H9 (cell line): ENCODE measurements at regions not wholly inside any gene's neighbourhood (a gene's known extent, or its start where the extent isn't known, plus 50 kb on each side); places are given as distances from the start of the nearest gene placed in this dataset.
"Not testable (repeated sequence)": the region's sequence is repeated elsewhere in the genome, so short reads cannot be mapped to it uniquely, and the experiment has no call there.

Experiments
- DNase-seq: peaks from one replicate; pipeline ENCODE4 v3.0.0-alpha.2; 2017
- H2AFZ ChIP-seq: one replicate; pipeline ENCODE4 v1.6.1; 2013; ENCODE audit warnings: mild to moderate bottlenecking, low read length, control low read depth, moderate library complexity
- H2AK5ac ChIP-seq: 2 replicates; pipeline ENCODE4 v1.6.1; 2013; ENCODE audit warnings: low read length, control low read depth, mixed read lengths; ENCODE audit not compliant: insufficient read length
- H2BK120ac ChIP-seq: one replicate; pipeline ENCODE4 v1.6.1; 2013; ENCODE audit warnings: low read depth, mild to moderate bottlenecking, low read length, control low read depth, inconsistent platforms; ENCODE audit not compliant: poor library complexity, severe bottlenecking
- H2BK12ac ChIP-seq: 2 replicates; pipeline ENCODE4 v1.6.1; 2013; ENCODE audit warnings: low read length, control low read depth, mixed read lengths, low read depth; ENCODE audit not compliant: insufficient read length
- H2BK15ac ChIP-seq: 2 replicates; pipeline ENCODE4 v1.6.1; 2013; ENCODE audit warnings: low read depth, low read length, control low read depth
- H2BK20ac ChIP-seq: one replicate; pipeline ENCODE4 v1.6.1; 2013; ENCODE audit warnings: low read depth, mild to moderate bottlenecking, low read length, control low read depth, inconsistent platforms; ENCODE audit not compliant: poor library complexity, severe bottlenecking
- H2BK5ac ChIP-seq: 2 replicates; pipeline ENCODE4 v1.6.1; 2013; ENCODE audit warnings: low read length, control low read depth, mixed read lengths; ENCODE audit not compliant: insufficient read length
- H3K14ac ChIP-seq: 2 replicates; pipeline ENCODE4 v1.6.1; 2013; ENCODE audit warnings: low read length, control low read depth; ENCODE audit not compliant: insufficient read depth
- H3K18ac ChIP-seq: 2 replicates; pipeline ENCODE4 v1.6.1; 2013; ENCODE audit warnings: low read depth, mild to moderate bottlenecking, mixed read lengths, low read length, control low read depth; ENCODE audit not compliant: insufficient read length
- H3K23ac ChIP-seq: 2 replicates; pipeline ENCODE4 v1.6.1; 2013; ENCODE audit warnings: low read length, control low read depth, mixed read lengths, low read depth; ENCODE audit not compliant: insufficient read length
- H3K23me2 ChIP-seq: 2 replicates; pipeline ENCODE4 v1.6.1; 2013; ENCODE audit warnings: low read depth, mild to moderate bottlenecking, mixed read lengths, low read length, control low read depth; ENCODE audit not compliant: insufficient read length, poor library complexity, severe bottlenecking
- H3K27ac ChIP-seq: 2 replicates; pipeline ENCODE4 v1.5.1; 2013; ENCODE audit warnings: low read length, control low read depth, mixed read lengths, low read depth; ENCODE audit not compliant: insufficient read length
- H3K27me3 ChIP-seq: 2 replicates; pipeline ENCODE4 v1.6.1; 2013; ENCODE audit warnings: low read length, control low read depth, inconsistent platforms; ENCODE audit not compliant: insufficient read depth
- H3K4ac ChIP-seq: 2 replicates; pipeline ENCODE4 v1.6.1; 2013; ENCODE audit warnings: low read depth, mild to moderate bottlenecking, control low read depth, inconsistent platforms, low read length, moderate library complexity
- H3K4me1 ChIP-seq: 2 replicates; pipeline ENCODE4 v1.6.1; 2013; ENCODE audit warnings: low read length, control low read depth, inconsistent platforms; ENCODE audit not compliant: insufficient read depth
- H3K4me2 ChIP-seq: 2 replicates; pipeline ENCODE4 v1.6.1; 2013; ENCODE audit warnings: low read length, control low read depth, mixed read lengths; ENCODE audit not compliant: insufficient read length, insufficient read depth
- H3K56ac ChIP-seq: 2 replicates; pipeline ENCODE4 v1.6.1; 2013; ENCODE audit warnings: low read depth, mild to moderate bottlenecking, mixed read lengths, low read length, control low read depth; ENCODE audit not compliant: insufficient read length
- H3K79me1 ChIP-seq: 2 replicates; pipeline ENCODE4 v1.6.1; 2013; ENCODE audit warnings: low read depth, mild to moderate bottlenecking, moderate library complexity, low read length, control low read depth, inconsistent platforms; ENCODE audit not compliant: insufficient read depth, poor library complexity, severe bottlenecking
- H3K79me2 ChIP-seq: 2 replicates; pipeline ENCODE4 v1.6.1; 2013; ENCODE audit warnings: low read length, control low read depth, inconsistent platforms; ENCODE audit not compliant: insufficient read depth
- H3K9ac ChIP-seq: 2 replicates; pipeline ENCODE4 v1.6.1; 2013; ENCODE audit warnings: low read length, control low read depth, mixed read lengths; ENCODE audit not compliant: insufficient read length; ENCODE audit errors: extremely low read depth
- H3K9me3 ChIP-seq: one replicate; pipeline ENCODE4 v1.6.1; 2013; ENCODE audit warnings: low read depth, low read length, inconsistent platforms; ENCODE audit not compliant: control insufficient read depth
- H3T11ph ChIP-seq: one replicate; pipeline ENCODE4 v1.6.1; 2013; ENCODE audit warnings: mild to moderate bottlenecking, low read length, control low read depth, inconsistent platforms
- H4K20me1 ChIP-seq: one replicate; pipeline ENCODE4 v1.6.1; 2013; ENCODE audit not compliant: control insufficient read depth, insufficient read length, insufficient read depth
- H4K5ac ChIP-seq: 2 replicates; pipeline ENCODE4 v1.6.1; 2013; ENCODE audit warnings: low read depth, mild to moderate bottlenecking, mixed read lengths, low read length, control low read depth; ENCODE audit not compliant: insufficient read length
- H4K8ac ChIP-seq: replicated peaks from 2 replicates; pipeline ENCODE4 v1.6.1; 2013; ENCODE audit warnings: low read length, control low read depth, mixed read lengths, low read depth; ENCODE audit not compliant: insufficient read length
- H4K91ac ChIP-seq: 2 replicates; pipeline ENCODE4 v1.6.1; 2013; ENCODE audit warnings: low read depth, mild to moderate bottlenecking, moderate library complexity, mixed read lengths, low read length, control low read depth; ENCODE audit not compliant: insufficient read length
- H3K27ac Mint-ChIP-seq, 3 experiments: 2 replicates in 2 of 3; 3 replicates in 1 of 3; pipeline ENCODE4 v1.8.0; 2020 to 2021; ENCODE audit warnings: mixed read lengths in 3 of 3, mild to moderate bottlenecking in 1 of 3, moderate library complexity in 1 of 3
- H3K27me3 Mint-ChIP-seq: 2 replicates; pipeline ENCODE4 v1.8.0; 2021; ENCODE audit warnings: low read depth, mild to moderate bottlenecking, moderate library complexity, mixed read lengths
- H3K36me3 Mint-ChIP-seq, 3 experiments: 2 replicates in 2 of 3; 3 replicates in 1 of 3; pipeline ENCODE4 v1.8.0; 2020 to 2021; ENCODE audit warnings: low read depth in 3 of 3, mixed read lengths in 3 of 3; ENCODE audit not compliant: insufficient read depth in 1 of 3
- H3K4me1 Mint-ChIP-seq, 2 experiments: 2 replicates each; pipeline ENCODE4 v1.8.0; 2020; ENCODE audit warnings: mixed read lengths in 2 of 2
- H3K4me3 Mint-ChIP-seq, 2 experiments: 2 replicates in 1 of 2; 3 replicates in 1 of 2; pipeline ENCODE4 v1.8.0; 2020 to 2021; ENCODE audit warnings: mild to moderate bottlenecking in 2 of 2, mixed read lengths in 2 of 2, moderate library complexity in 1 of 2
- H3K9me3 Mint-ChIP-seq, 2 experiments: 2 replicates in 1 of 2; 3 replicates in 1 of 2; pipeline ENCODE4 v1.8.0; 2020; ENCODE audit warnings: mild to moderate bottlenecking in 2 of 2, mixed read lengths in 2 of 2, moderate library complexity in 1 of 2
- WGBS: extraction: QIAGEN DNeasy Blood & Tissue Kit; methylation state at CpG from one replicate; pipeline ENCODE4 v1.1.7; 2013; ENCODE audit warnings: missing lambda C conversion rate, low lambda C conversion rate, mixed read lengths; ENCODE audit not compliant: insufficient read length; ENCODE audit errors: extremely low coverage; 5-methylcytosine and 5-hydroxymethylcytosine counted together

DNA sequence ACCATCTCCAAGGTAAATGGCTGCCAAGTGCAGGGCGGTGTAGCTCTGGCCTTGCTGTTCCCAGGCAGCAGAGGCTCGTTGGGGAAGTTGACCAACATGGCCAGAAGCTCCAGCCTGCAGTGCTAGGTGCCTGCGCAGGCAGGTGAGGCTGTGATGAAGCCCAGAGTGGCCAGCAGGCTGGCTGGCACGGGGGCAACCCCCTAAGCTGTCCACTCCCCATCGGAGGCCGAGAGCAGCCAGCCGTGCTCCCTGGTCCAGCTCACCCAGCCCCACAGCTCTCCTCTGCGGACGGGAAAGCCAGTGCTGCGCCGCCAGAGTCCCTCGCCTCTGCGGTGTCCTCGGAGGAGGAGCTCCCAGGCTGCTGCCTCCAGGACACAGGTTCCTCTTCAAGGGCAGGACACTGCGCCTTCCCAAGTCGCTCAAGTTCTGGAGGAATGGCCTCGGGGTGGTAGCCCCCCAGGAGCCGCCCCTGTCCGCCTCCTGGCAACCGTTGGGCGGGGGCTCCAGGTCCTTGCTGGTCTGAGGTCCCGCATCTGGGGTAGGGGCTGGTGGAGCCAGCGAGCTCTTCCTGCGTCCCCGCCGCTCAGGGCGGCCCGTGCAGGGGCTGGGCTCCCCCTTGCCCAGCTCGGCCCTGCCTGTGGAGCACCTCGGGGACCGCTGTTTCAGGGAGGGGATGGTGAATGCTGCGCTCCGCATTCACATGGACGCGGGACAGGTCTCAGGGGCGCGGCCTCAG, 1438.1 kb upstream of the TPTE start:
- H2BK20ac ChIP-seq, DNase-seq, H3K27ac Mint-ChIP-seq, H3K4me1 ChIP-seq, H3K4me3 Mint-ChIP-seq, H3K23me2 ChIP-seq, H2AFZ ChIP-seq, H2BK15ac ChIP-seq, H4K5ac ChIP-seq, H3K27me3 Mint-ChIP-seq, H4K91ac ChIP-seq, H4K8ac ChIP-seq, H3K56ac ChIP-seq, H3K79me1 ChIP-seq, H3K27me3 ChIP-seq, H3K4ac ChIP-seq, H3T11ph ChIP-seq, H2BK120ac ChIP-seq, H3K4me2 ChIP-seq, H3K9ac ChIP-seq, H3K36me3 Mint-ChIP-seq, H4K20me1 ChIP-seq, H3K14ac ChIP-seq, H3K18ac ChIP-seq, H2BK5ac ChIP-seq, H3K9me3 Mint-ChIP-seq, H2BK12ac ChIP-seq, H2AK5ac ChIP-seq, H3K27ac ChIP-seq, H3K23ac ChIP-seq, H3K4me1 Mint-ChIP-seq, H3K9me3 ChIP-seq, H3K79me2 ChIP-seq: not testable (repeated sequence)
- WGBS: no CpG with 5 or more reads among the region's 37 CpGs

DNA sequence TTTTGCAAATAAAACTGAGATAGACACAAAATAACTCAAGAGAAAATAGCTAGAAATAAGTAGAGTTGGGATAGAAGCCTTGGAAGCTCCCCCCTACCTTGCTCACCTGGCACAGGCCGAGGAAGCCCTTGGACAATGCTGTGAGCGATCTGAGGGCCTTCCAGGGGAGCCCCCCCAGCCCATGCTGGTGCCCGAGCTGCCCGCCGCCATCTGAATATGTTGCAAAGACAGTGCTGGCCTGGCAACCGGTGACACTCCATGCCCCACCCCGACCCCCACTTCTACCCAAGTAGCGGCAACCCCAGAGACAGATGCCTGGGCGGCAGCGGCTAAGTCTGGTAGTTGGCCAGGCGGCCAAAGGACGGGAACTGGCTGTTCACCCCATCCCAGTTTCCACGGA, 1435.1 kb upstream of the TPTE start:
- H4K8ac ChIP-seq, H3K9ac ChIP-seq, H3K36me3 Mint-ChIP-seq, H2BK120ac ChIP-seq, H4K5ac ChIP-seq, H3K4me3 Mint-ChIP-seq, DNase-seq, H3K27ac ChIP-seq, H2AFZ ChIP-seq, H4K20me1 ChIP-seq, H3K56ac ChIP-seq, H4K91ac ChIP-seq, H2BK12ac ChIP-seq, H2BK15ac ChIP-seq, H3K4me2 ChIP-seq, H3K9me3 Mint-ChIP-seq, H3K23me2 ChIP-seq, H3K4me1 Mint-ChIP-seq, H3K9me3 ChIP-seq, H3K27me3 ChIP-seq, H3K27me3 Mint-ChIP-seq, H3K14ac ChIP-seq, H3T11ph ChIP-seq, H3K23ac ChIP-seq, H3K4ac ChIP-seq, H2BK20ac ChIP-seq, H3K18ac ChIP-seq, H2BK5ac ChIP-seq, H3K79me2 ChIP-seq, H2AK5ac ChIP-seq, H3K79me1 ChIP-seq, H3K4me1 ChIP-seq, H3K27ac Mint-ChIP-seq: not testable (repeated sequence)
- WGBS: no CpG with 5 or more reads among the region's 13 CpGs
